ENCODE measurements at regions not wholly inside any gene's neighbourhood (a gene's known extent, or its start where the extent isn't known, plus 50 kb on each side); places are given as distances from the start of the nearest gene placed in this dataset.

DNA sequence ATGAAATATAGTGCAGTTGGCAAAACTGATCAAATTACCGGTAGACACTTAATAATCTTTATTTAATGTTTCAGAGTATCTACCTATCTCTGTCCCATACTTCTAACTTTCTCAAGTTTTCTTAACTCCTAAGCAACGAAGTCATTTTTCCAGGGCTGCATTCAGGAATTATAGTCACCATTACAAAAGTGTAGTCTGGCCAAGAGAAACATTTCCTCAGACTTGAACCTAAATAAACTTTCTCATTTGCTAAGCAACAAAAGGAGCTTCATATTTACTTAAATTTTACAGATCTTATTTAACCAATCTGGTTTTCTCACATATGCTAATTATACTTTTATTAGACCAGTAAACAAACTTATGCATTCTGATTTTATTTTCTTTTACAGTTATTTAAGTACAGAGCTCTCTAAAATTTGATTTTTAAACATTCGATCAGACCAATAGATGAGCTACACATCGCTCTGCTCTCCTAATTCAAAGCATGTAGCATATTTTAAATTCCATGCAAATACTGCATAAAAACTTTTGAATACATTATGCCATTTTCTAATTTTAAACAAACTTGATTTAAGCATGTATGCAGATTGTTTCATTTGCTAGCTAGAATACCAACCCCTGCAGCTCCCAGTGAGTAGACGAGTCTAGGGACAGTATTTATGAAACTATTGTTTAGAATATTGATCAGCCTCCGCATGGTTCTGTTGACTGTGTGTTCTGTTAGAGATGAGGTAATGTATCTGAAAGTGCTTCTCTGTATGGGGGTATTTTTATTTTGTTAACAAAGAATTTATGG, 201.4 kb downstream of the CHRM3 start:
- Mint-ChIP-seq H3K4me1 (ENCODE audit: low read depth, unreplicated experiment) (peaks cover 20% of the 10 kb centered on the region), H3K27me3 (ENCODE audit: unreplicated experiment) (no peaks in the 10 kb centered on the region), H3K9me3 (ENCODE audit: unreplicated experiment) (peaks cover 1% of the 10 kb centered on the region), H3K4me3 (ENCODE audit: unreplicated experiment) (no peak overlapping the region), H3K36me3 (ENCODE audit: unreplicated experiment) (no peaks in the 10 kb centered on the region), H3K27ac (ENCODE audit: unreplicated experiment) (no peak overlapping the region)
- DNase-seq, result no peak
- TF ChIP-seq CTCF (IDR thresholded peaks at IDR 0.05; ENCODE audit: partially characterized antibody, unreplicated experiment), result no peak

DNA sequence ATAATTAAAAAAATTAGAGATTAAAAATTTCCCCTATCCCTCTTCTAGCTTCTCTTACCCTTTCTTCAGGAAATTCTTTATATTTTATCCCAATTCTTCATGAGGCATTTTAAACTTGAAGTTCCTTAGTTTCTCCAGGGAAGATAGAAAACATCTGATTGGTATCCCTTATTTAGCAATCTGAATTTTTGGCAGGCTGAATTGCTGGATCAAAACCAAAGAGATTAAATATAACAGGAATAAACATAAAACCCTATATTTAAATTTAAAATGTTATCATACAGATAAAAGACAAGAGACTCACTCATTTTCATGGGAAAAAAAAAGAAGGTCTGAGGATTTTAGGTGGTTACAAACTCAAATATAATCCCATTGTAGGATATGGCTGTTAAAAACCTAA, 204.2 kb downstream of the CHRM3 start:
- H3K27ac Mint-ChIP-seq (ENCODE audit: unreplicated experiment), result no peak overlapping the region
- H3K36me3 Mint-ChIP-seq (ENCODE audit: unreplicated experiment), result no peaks in the 10 kb centered on the region
- H3K4me3 Mint-ChIP-seq (ENCODE audit: unreplicated experiment), result no peak overlapping the region
- no peak for DNase-seq
- H3K4me1 Mint-ChIP-seq (ENCODE audit: low read depth, unreplicated experiment), result peaks cover 20% of the 10 kb centered on the region
- no peak for TF ChIP-seq CTCF (IDR thresholded peaks at IDR 0.05; ENCODE audit: partially characterized antibody, unreplicated experiment)
- peaks cover 1% of the 10 kb centered on the region for H3K9me3 Mint-ChIP-seq (ENCODE audit: unreplicated experiment)
- no peaks in the 10 kb centered on the region for H3K27me3 Mint-ChIP-seq (ENCODE audit: unreplicated experiment)

GRCh38 chr1:239593527-239593926, 207.2 kb downstream of the CHRM3 start:
- H3K27me3 Mint-ChIP-seq (ENCODE audit: unreplicated experiment), result no peaks in the 10 kb centered on the region
- peaks cover 6% of the 10 kb centered on the region for H3K4me1 Mint-ChIP-seq (ENCODE audit: low read depth, unreplicated experiment)
- DNase-seq, result no peak
- no peak for TF ChIP-seq CTCF (IDR thresholded peaks at IDR 0.05; ENCODE audit: partially characterized antibody, unreplicated experiment)
- no peaks in the 10 kb centered on the region for H3K9me3 Mint-ChIP-seq (ENCODE audit: unreplicated experiment)
- no peaks in the 10 kb centered on the region for H3K36me3 Mint-ChIP-seq (ENCODE audit: unreplicated experiment)
- H3K4me3 Mint-ChIP-seq (ENCODE audit: unreplicated experiment), result no peak overlapping the region
- H3K27ac Mint-ChIP-seq (ENCODE audit: unreplicated experiment), result no peak overlapping the region

GRCh38 chr1:239600588-239600987, 214.2 kb downstream of the CHRM3 start:
- Mint-ChIP-seq H3K4me1 (ENCODE audit: low read depth, unreplicated experiment) (no peaks in the 10 kb centered on the region), H3K27me3 (ENCODE audit: unreplicated experiment) (no peaks in the 10 kb centered on the region), H3K9me3 (ENCODE audit: unreplicated experiment) (no peaks in the 10 kb centered on the region), H3K36me3 (ENCODE audit: unreplicated experiment) (no peaks in the 10 kb centered on the region), H3K4me3 (ENCODE audit: unreplicated experiment) (no peak overlapping the region), H3K27ac (ENCODE audit: unreplicated experiment) (no peak overlapping the region)
- TF ChIP-seq CTCF (IDR thresholded peaks at IDR 0.05; ENCODE audit: partially characterized antibody, unreplicated experiment), result no peak
- DNase-seq, result no peak

DNA sequence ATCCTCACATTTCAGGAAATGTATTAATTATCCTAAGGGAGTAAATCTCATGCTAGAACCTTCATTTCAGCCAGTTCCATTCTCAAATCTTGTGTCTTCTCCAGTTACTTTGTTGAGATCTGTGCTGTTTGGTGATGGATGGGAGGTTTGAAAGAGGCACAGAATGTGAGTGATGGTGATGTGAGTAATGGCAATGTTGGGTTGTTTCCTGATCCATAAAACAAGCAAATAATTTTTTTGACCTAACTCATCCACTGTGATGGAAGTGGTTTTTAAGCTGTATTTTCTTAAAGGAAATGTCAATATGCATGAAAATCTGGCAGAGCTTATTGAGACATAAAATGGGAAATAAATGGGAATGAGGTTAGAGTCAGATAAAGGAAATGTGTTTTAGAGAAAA, 214.7 kb downstream of the CHRM3 start:
- Mint-ChIP-seq H3K27ac (ENCODE audit: unreplicated experiment) (no peak overlapping the region), H3K27me3 (ENCODE audit: unreplicated experiment) (no peaks in the 10 kb centered on the region), H3K4me1 (ENCODE audit: low read depth, unreplicated experiment) (no peaks in the 10 kb centered on the region), H3K4me3 (ENCODE audit: unreplicated experiment) (no peak overlapping the region), H3K36me3 (ENCODE audit: unreplicated experiment) (no peaks in the 10 kb centered on the region), H3K9me3 (ENCODE audit: unreplicated experiment) (no peaks in the 10 kb centered on the region)
- no peak for DNase-seq
- no peak for TF ChIP-seq CTCF (IDR thresholded peaks at IDR 0.05; ENCODE audit: partially characterized antibody, unreplicated experiment)

Data from glutamatergic neuron (in vitro differentiated cells).